SU-DHL-6 (cell line): ENCODE measurements at regions not wholly inside any gene's neighbourhood (a gene's known extent, or its start where the extent isn't known, plus 50 kb on each side); places are given as distances from the start of the nearest gene placed in this dataset.

ENCODE experiments used
- H2AFZ ChIP-seq: fragments of 200-600 bp; sonication (generic); 2 replicates; pipeline ENCODE4 v1.6.1; 2014; ENCODE audit warnings: low read depth, mild to moderate bottlenecking, moderate library complexity, mixed read lengths, antibody characterized with exemption, low read length; ENCODE audit not compliant: severe bottlenecking
- H3F3A ChIP-seq: fragments of 200-600 bp; shearing (Covaris generic); 2 replicates; pipeline ENCODE4 v1.6.0; 2016; ENCODE audit warnings: antibody characterized with exemption, mild to moderate bottlenecking; ENCODE audit not compliant: insufficient read depth
- H3K27ac ChIP-seq: fragments of 200-600 bp; sonication (generic); 2 replicates; pipeline ENCODE4 v1.5.1; 2016; ENCODE audit warnings: low read depth, mild to moderate bottlenecking, low read length, moderate library complexity, mixed read lengths
- H3K27me3 ChIP-seq: fragments of 200-600 bp; sonication (generic), shearing (Covaris generic); 2 replicates; pipeline ENCODE4 v1.6.0; 2014; ENCODE audit warnings: mild to moderate bottlenecking, low read length
- H3K36me3 ChIP-seq: fragments of 200-600 bp; sonication (generic); 2 replicates; pipeline ENCODE4 v1.6.1; 2014; ENCODE audit warnings: mild to moderate bottlenecking, low read length, mixed read lengths
- H3K4me2 ChIP-seq: fragments of 300-600, 200-600 bp; shearing (Covaris generic), sonication (generic); 2 replicates; pipeline ENCODE4 v1.6.0; 2014; ENCODE audit warnings: low read length, low read depth, mild to moderate bottlenecking; ENCODE audit not compliant: poor library complexity, severe bottlenecking
- H3K4me3 ChIP-seq: fragments of 200-600 bp; sonication (generic); 2 replicates; pipeline ENCODE4 v1.5.1; 2014; ENCODE audit warnings: antibody characterized with exemption, low read length, mild to moderate bottlenecking, mixed read lengths; ENCODE audit not compliant: insufficient read depth, poor library complexity, severe bottlenecking
- H3K79me2 ChIP-seq: fragments of 200-600 bp; sonication (generic); 2 replicates; pipeline ENCODE4 v1.6.1; 2014; ENCODE audit warnings: mild to moderate bottlenecking, low read length, moderate library complexity; ENCODE audit not compliant: insufficient read depth
- H3K9ac ChIP-seq: fragments of 200-600 bp; sonication (generic); 2 replicates; pipeline ENCODE4 v1.7.0; 2014; ENCODE audit warnings: mild to moderate bottlenecking, low read length
- H3K9me2 ChIP-seq: fragments of 200-600 bp; sonication (generic); replicated peaks from 2 replicates; pipeline ENCODE4 v1.6.1; 2014; ENCODE audit warnings: low read length; ENCODE audit not compliant: insufficient read depth
- H3K9me3 ChIP-seq: fragments of 200-600 bp; sonication (generic); 2 replicates; pipeline ENCODE4 v1.6.1; 2014; ENCODE audit warnings: low read length, mixed read lengths; ENCODE audit not compliant: insufficient read depth
- H4K20me1 ChIP-seq: fragments of 200-600 bp; sonication (generic); 2 replicates; pipeline ENCODE4 v1.6.1; 2014; ENCODE audit warnings: low read depth, mild to moderate bottlenecking, antibody characterized with exemption, low read length, moderate library complexity, mixed read lengths
- CTCF ChIP-seq: fragments of 200-600 bp; sonication (generic); IDR thresholded peaks from one replicate; pipeline ENCODE4 v1.5.1; 2017; ENCODE audit warnings: antibody characterized with exemption, mild to moderate bottlenecking, low read length, moderate library complexity; ENCODE audit not compliant: insufficient read depth, poor library complexity, severe bottlenecking
- EZH2phosphoT487 ChIP-seq: fragments of 200-600 bp; sonication (generic), shearing (Covaris generic); conservative IDR thresholded peaks from 2 replicates; pipeline ENCODE4 v1.6.1; 2018; ENCODE audit warnings: mild to moderate bottlenecking, antibody characterized with exemption, low read length, moderate library complexity, mixed read lengths

DNA sequence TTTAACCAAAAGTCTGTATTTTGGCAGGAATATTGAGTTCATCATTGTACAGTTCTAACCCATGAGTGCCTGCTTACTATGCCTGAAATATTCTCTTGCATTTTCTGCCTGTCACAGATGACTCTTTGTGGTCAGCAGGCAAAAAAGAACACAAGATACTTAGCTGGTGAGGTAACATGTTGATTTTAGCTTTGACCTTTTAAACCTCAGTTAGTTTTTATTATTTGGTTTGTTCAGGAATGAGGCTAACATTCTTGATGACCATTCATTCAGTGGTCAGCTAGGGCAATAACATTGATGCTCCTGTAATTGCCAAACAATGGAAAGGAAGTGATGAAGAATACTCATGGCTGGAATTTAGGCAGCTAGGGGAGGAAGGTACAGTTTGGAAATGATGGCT, 491.2 kb downstream of the PIK3C3 start:
- Histone ChIP-seq H3K9me3 (peaks cover 30% of the 10 kb centered on the region; the same call in 1 of the 2 replicates), H3K36me3 (no peaks in the 10 kb centered on the region), H3K4me3 (no peak overlapping the region), H3K9ac (no peak overlapping the region), H3K79me2 (no peaks in the 10 kb centered on the region), H4K20me1 (no peaks in the 10 kb centered on the region), H3K9me2 (no peaks in the 10 kb centered on the region), H3K27ac (no peak overlapping the region), H3F3A (no peaks in the 10 kb centered on the region), H2AFZ (no peak overlapping the region), H3K4me2 (no peak overlapping the region), H3K27me3 (no peaks in the 10 kb centered on the region)
- TF ChIP-seq CTCF (no peak), EZH2phosphoT487 (no peak)

DNA sequence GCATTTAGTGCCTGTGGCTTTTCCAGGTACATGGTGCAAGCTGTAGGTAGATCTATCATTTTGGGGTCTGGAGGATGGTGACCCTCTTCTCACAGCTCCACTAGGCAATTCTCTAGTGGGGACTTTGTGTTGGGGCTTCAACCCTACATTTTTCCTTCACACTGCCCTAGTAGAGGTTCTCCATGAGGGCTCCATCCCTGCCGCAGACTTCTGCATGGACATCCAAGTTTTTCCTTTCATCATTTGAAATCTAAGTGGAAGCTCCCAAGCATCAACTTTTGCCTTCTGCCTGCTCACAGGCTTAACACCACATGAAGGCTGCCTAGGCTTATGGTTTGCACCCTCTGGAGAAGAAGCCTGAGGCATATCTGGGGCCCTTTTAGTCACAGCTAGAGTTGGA, 492.7 kb downstream of the PIK3C3 start:
- Histone ChIP-seq H3K4me3 (no peak overlapping the region), H3K9me2 (no peaks in the 10 kb centered on the region), H3F3A (no peaks in the 10 kb centered on the region), H3K27ac (no peak overlapping the region), H3K27me3 (no peaks in the 10 kb centered on the region), H2AFZ (no peak overlapping the region), H4K20me1 (no peaks in the 10 kb centered on the region), H3K4me2 (no peak overlapping the region), H3K36me3 (no peaks in the 10 kb centered on the region), H3K79me2 (no peaks in the 10 kb centered on the region), H3K9ac (no peak overlapping the region), H3K9me3 (peaks cover 30% of the 10 kb centered on the region; the same call in 1 of the 2 replicates)
- TF ChIP-seq EZH2phosphoT487: no peak
- TF ChIP-seq CTCF: no peak

DNA sequence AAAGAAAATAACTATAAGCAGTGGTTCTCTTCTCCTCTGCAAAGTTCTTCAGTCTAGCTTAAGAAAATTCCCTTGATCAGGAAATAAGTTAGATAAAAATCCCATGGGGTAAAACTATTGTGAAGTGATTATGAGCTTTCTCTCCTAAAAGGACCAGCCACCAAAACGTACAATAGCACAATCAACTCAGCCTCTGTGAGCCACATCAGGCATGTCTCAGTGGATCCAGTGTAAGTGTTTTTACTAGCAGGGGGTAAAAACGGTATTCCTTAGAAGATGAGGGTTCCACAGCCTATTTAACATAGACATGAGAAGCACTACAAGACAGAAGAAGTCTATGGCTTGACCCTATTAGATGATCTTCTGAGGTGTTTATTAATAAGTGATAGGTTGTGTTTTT, 503.2 kb downstream of the PIK3C3 start:
- Histone ChIP-seq H3K4me3 (no peak overlapping the region), H3F3A (no peaks in the 10 kb centered on the region), H3K9ac (no peak overlapping the region), H3K9me2 (no peaks in the 10 kb centered on the region), H3K9me3 (no peaks in the 10 kb centered on the region), H3K36me3 (no peaks in the 10 kb centered on the region), H3K79me2 (no peaks in the 10 kb centered on the region), H4K20me1 (no peaks in the 10 kb centered on the region), H3K27me3 (no peaks in the 10 kb centered on the region), H3K4me2 (no peak overlapping the region), H2AFZ (no peak overlapping the region), H3K27ac (no peak overlapping the region)
- TF ChIP-seq EZH2phosphoT487: no peak
- no peak for TF ChIP-seq CTCF

GRCh38 chr18:42459873-42460272, 504.8 kb downstream of the PIK3C3 start:
- H3K9me2 ChIP-seq: no peaks in the 10 kb centered on the region
- no peaks in the 10 kb centered on the region for H4K20me1 ChIP-seq
- no peak overlapping the region for H3K4me3 ChIP-seq
- H2AFZ ChIP-seq: no peak overlapping the region
- no peak for TF ChIP-seq EZH2phosphoT487
- no peak for TF ChIP-seq CTCF
- no peak overlapping the region for H3K4me2 ChIP-seq
- H3K27me3 ChIP-seq: no peaks in the 10 kb centered on the region
- H3K79me2 ChIP-seq: no peaks in the 10 kb centered on the region
- no peak overlapping the region for H3K27ac ChIP-seq
- H3K9me3 ChIP-seq: no peaks in the 10 kb centered on the region
- no peaks in the 10 kb centered on the region for H3K36me3 ChIP-seq
- no peaks in the 10 kb centered on the region for H3F3A ChIP-seq
- no peak overlapping the region for H3K9ac ChIP-seq
